ENCODE measurements at regions not wholly inside any gene's neighbourhood (a gene's known extent, or its start where the extent isn't known, plus 50 kb on each side); places are given as distances from the start of the nearest gene placed in this dataset.
A peak's percentile ranks its signal among the peaks of the same experiment; 100 is the strongest.

DNA sequence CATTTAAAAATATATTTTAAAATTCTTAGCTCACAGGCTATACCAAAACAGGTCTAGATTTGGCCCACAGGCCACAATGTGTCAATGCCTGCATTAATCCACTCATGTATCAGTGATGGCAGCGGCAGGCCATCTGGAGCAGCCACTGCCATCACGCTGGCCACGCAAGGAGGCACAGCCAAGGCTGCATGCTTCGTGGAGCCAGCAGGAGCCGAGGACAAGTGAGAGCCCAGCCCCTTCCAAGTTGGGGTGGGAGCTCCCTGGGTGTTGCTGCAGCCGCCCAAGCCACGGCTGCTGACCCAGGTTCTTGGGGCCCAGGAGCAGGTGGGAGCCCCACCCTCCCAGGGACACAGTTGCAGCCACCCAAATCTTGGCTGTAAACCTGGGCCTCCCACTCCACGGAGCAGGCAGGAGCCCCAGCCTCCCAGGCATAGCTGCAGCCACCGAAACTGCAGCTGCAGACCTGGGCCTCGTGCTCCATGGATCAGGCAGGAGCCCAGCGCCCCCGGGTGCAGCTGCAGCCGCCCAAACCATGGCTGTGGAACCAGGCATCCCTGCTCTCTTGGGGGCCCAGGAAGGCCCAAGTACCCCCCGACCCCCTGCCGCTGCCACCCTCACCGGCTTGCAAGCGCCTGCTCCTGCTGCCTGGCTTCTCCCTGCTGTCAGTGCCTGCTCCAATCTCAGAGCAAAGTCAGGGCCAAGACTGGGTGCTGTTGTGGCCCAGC is 87.3 kb upstream of the CACUL1 start:
- TF ChIP-seq, protein P1, sequence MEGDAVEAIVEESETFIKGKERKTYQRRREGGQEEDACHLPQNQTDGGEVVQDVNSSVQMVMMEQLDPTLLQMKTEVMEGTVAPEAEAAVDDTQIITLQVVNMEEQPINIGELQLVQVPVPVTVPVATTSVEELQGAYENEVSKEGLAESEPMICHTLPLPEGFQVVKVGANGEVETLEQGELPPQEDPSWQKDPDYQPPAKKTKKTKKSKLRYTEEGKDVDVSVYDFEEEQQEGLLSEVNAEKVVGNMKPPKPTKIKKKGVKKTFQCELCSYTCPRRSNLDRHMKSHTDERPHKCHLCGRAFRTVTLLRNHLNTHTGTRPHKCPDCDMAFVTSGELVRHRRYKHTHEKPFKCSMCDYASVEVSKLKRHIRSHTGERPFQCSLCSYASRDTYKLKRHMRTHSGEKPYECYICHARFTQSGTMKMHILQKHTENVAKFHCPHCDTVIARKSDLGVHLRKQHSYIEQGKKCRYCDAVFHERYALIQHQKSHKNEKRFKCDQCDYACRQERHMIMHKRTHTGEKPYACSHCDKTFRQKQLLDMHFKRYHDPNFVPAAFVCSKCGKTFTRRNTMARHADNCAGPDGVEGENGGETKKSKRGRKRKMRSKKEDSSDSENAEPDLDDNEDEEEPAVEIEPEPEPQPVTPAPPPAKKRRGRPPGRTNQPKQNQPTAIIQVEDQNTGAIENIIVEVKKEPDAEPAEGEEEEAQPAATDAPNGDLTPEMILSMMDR (IDR thresholded peaks at IDR 0.05; ENCODE audit: low read depth, low read length) = no peak
- no peak overlapping the region for H3K4me3 ChIP-seq (ENCODE audit: low read depth, low read length)
- no peaks in the 10 kb centered on the region for H3K9me3 ChIP-seq
- H3K4me1 ChIP-seq = no peaks in the 10 kb centered on the region
- no peaks in the 10 kb centered on the region for H3K36me3 ChIP-seq
- DNase-seq = no peak
- no peaks in the 10 kb centered on the region for H3K27me3 ChIP-seq

DNA sequence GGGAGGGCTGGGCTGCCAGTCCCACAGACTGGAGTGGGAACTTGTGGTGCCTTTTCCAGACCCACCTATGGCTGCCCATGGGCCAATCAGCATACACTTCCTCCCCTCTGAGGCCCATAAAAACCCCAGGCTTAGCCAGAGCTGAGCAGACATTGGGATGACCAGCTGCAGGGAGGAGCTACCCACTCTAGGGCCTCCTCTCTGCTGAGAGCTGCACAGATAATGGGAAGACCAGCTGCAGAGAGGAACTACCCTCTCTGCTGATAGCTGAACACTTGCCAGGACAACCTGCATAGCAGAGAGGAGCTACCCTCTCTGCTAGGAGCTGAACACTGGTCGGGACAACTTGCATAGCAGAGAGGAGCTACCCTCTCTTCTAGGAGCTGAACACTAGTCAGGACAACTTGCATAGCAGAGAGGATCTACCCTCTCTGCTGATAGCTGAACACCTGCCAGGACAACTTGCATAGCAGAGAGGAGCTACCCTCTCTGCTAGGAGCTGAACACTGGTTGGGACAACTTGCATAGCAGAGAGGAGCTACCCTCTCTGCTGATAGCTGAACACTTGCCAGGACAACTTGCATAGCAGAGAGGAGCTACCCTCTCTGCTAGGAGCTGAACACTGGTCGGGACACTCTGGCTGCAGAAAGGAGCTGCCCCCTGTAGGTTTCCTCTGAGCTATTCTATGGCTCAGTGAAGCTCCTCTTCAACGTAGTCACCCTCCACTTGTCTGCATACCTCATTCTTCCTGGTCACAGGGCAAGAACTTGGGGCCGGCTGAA is 88.3 kb upstream of the CACUL1 start:
- Histone ChIP-seq H3K4me3 (ENCODE audit: low read depth, low read length) (no peak overlapping the region), H3K27me3 (no peaks in the 10 kb centered on the region), H3K4me1 (no peaks in the 10 kb centered on the region), H3K36me3 (no peaks in the 10 kb centered on the region), H3K9me3 (no peaks in the 10 kb centered on the region)
- DNase-seq = peak; percentile 52
- TF ChIP-seq, protein P1 (IDR thresholded peaks at IDR 0.05; ENCODE audit: low read depth, low read length) = no peak

DNA sequence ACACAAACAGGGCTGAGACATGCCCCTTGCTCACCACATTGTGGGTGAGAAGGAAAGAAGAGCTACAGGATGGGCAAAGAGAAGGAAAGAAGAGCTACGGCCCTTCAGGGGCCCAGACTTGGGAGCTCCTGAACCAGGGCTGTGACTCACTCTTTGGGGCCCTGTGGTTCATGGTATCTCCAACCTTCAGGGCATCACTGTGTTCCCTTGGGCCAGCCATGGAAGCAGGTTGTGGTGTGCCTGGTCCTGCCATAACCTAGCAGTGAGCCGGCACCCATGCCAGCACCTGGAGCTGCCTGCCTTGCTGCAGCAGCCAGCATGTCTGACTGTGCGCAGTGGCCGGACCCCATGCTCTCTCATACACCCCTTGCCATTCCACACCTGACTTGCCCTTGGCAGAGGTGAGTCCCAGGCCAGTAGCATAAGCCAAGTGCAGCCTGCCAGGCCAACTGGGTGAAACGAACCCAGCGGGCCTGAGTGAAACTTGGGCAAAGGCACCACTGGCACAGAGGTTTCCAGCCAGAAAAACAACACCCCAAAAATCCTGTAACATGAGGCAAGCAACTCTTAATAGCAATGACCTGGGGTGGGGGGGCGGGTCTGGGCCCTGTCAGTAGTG is 89.0 kb upstream of the CACUL1 start:
- Histone ChIP-seq H3K4me3 (ENCODE audit: low read depth, low read length) (no peak overlapping the region), H3K27me3 (no peaks in the 10 kb centered on the region), H3K4me1 (no peaks in the 10 kb centered on the region), H3K36me3 (no peaks in the 10 kb centered on the region), H3K9me3 (no peaks in the 10 kb centered on the region)
- TF ChIP-seq, protein P1 (IDR thresholded peaks at IDR 0.05; ENCODE audit: low read depth, low read length) = no peak
- DNase-seq = no peak

DNA sequence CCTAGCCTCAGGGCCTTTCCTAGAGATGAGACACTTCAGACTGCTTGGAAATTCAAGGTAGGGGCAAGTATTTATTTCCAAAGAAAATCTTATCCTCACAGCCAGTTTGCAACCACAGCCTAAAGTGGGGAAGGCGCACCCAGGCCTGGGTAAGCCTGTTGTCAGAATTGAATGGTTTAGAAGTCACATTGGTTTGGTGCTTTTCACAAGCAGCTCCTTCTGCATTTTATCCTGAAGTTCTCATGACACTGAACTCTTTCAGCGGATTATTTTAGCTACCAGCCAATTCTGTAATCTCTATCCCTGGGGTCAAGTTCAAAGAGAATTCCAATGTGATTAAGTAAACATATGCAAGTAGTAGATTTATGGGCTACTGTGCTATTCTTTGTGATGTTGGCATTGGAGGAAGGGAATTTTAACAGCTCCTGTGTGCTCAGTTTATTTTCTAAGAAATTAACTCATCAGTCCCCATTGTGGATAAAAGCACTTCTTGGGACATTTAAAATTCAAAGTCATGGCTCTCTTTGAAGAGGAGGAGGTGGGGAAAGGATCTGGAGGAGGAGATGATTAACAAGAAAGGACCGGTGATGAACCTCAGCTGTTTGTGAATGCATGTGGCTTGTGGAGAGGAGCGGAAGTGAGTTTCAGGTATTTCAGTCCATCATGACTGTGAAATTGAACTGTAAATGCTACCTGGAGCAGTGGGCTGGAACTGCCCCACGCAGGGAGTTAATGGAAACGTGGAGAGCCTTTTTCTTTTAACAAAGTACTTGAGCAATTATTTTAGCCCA is 90.2 kb upstream of the CACUL1 start:
- H3K4me1 ChIP-seq = no peaks in the 10 kb centered on the region
- TF ChIP-seq, protein P1 (IDR thresholded peaks at IDR 0.05; ENCODE audit: low read depth, low read length) = no peak
- no peaks in the 10 kb centered on the region for H3K36me3 ChIP-seq
- no peaks in the 10 kb centered on the region for H3K27me3 ChIP-seq
- H3K4me3 ChIP-seq (ENCODE audit: low read depth, low read length) = no peak overlapping the region
- no peaks in the 10 kb centered on the region for H3K9me3 ChIP-seq
- DNase-seq = no peak

DNA sequence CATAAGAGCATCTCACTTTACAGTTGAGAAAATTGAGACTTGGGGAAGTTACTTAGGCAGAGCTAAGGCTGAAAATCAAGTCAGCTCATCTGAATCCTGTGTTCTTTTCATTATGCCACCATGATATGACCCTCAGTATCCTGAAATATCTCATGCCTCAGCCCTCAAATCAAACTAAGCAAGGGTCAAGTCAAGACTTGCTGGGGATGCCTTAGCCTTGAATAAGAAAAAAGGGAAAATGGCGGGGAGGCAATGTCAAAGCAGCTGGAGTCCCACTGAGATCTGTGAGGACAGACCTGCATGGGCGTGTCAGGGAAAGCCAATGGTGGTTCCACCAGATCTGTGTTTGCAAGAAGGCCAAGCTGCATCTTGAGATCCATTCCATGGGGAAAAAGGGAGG is 91.0 kb upstream of the CACUL1 start:
- DNase-seq = no peak
- Histone ChIP-seq H3K4me3 (ENCODE audit: low read depth, low read length) (no peak overlapping the region), H3K9me3 (no peaks in the 10 kb centered on the region), H3K27me3 (no peaks in the 10 kb centered on the region), H3K36me3 (no peaks in the 10 kb centered on the region), H3K4me1 (no peaks in the 10 kb centered on the region)
- TF ChIP-seq, protein P1 (IDR thresholded peaks at IDR 0.05; ENCODE audit: low read depth, low read length) = no peak

Measured in BE2C (cell line).